ENCODE measurements at regions not wholly inside any gene's neighbourhood (a gene's known extent, or its start where the extent isn't known, plus 50 kb on each side); places are given as distances from the start of the nearest gene placed in this dataset.

- H3K79me1 ChIP-seq (ENCODE audit: low read depth, low read length) = no peaks in the 10 kb centered on the region
- no peak overlapping the region for H3K4me3 ChIP-seq (ENCODE audit: low read length in 2 of 2)
- no peak overlapping the region for H3K23ac ChIP-seq (ENCODE audit: low read depth, low read length, poor library complexity)
- H3K18ac ChIP-seq (ENCODE audit: low read length) = no peak overlapping the region
- no peak overlapping the region for H4K91ac ChIP-seq (ENCODE audit: low read depth, low read length, poor library complexity)
- no peaks in the 10 kb centered on the region for H3K36me3 ChIP-seq (replicated peaks in 1 of 2; ENCODE audit: control insufficient read depth in 2 of 2, insufficient read depth in 2 of 2, low read length in 2 of 2)
- DNase-seq (ENCODE audit: low spot score) = no peak
- no peak overlapping the region for H2BK12ac ChIP-seq (ENCODE audit: low read length)
- no peak overlapping the region for H3K9ac ChIP-seq (ENCODE audit: low read depth, low read length, poor library complexity)
- H3K27me3 ChIP-seq (ENCODE audit: control insufficient read depth in 3 of 3, insufficient read depth in 3 of 3, low read depth in 1 of 3, low read length in 3 of 3) = no peaks in the 10 kb centered on the region
- H2AFZ ChIP-seq (ENCODE audit: low read length) = no peak overlapping the region
- no peaks in the 10 kb centered on the region for H3K4me1 ChIP-seq (ENCODE audit: control insufficient read depth in 2 of 2, insufficient read depth in 1 of 2, low read depth in 1 of 2, low read length in 2 of 2)
- H2AK5ac ChIP-seq (ENCODE audit: low read depth, low read length) = no peak overlapping the region
- no peak overlapping the region for H2BK120ac ChIP-seq (ENCODE audit: low read depth, low read length)
- H3K4me2 ChIP-seq (ENCODE audit: insufficient read depth, low read length, poor library complexity, severe bottlenecking) = no peak overlapping the region
- H3K27ac ChIP-seq (replicated peaks; ENCODE audit: low read length) = no peak overlapping the region
- H3K14ac ChIP-seq (ENCODE audit: low read length) = no peak overlapping the region
- H2BK15ac ChIP-seq (ENCODE audit: low read length) = no peak overlapping the region
- no peak overlapping the region for H4K8ac ChIP-seq (ENCODE audit: low read depth, low read length)
- no peak overlapping the region for H3K4ac ChIP-seq (ENCODE audit: low read length)
- H3K9me3 ChIP-seq (replicated peaks in 1 of 2; ENCODE audit: control insufficient read depth in 2 of 2, insufficient read depth in 1 of 2, low read depth in 1 of 2, low read length in 2 of 2) = no peaks in the 10 kb centered on the region
- H2BK5ac ChIP-seq (ENCODE audit: low read length) = no peak overlapping the region
Observed at GRCh38 chr3:28980631-28981030, 300.2 kb upstream of the RBMS3 start.

- no peaks in the 10 kb centered on the region for H3K36me3 ChIP-seq (replicated peaks in 1 of 2; ENCODE audit: control insufficient read depth in 2 of 2, insufficient read depth in 2 of 2, low read length in 2 of 2)
- H3K14ac ChIP-seq (ENCODE audit: low read length) = no peak overlapping the region
- no CpG with 5 or more reads among the region's 2 CpGs for WGBS, 2 donors (ENCODE audit: extremely low coverage in 2 of 2, insufficient read length in 2 of 2, insufficient replicate concordance in 1 of 2)
Observed at GRCh38 chr3:28982906-28983305, 298.0 kb upstream of the RBMS3 start.

GRCh38 chr3:28986922-28987321 lies 293.9 kb upstream of the RBMS3 start:
- no peak overlapping the region for H2AK5ac ChIP-seq (ENCODE audit: low read depth, low read length)
- H2BK120ac ChIP-seq (ENCODE audit: low read depth, low read length) = no peak overlapping the region
- no peak overlapping the region for H3K18ac ChIP-seq (ENCODE audit: low read length)
- H3K4me2 ChIP-seq (ENCODE audit: insufficient read depth, low read length, poor library complexity, severe bottlenecking) = no peak overlapping the region
- no peak overlapping the region for H3K23ac ChIP-seq (ENCODE audit: low read depth, low read length, poor library complexity)
- H3K9ac ChIP-seq (ENCODE audit: low read depth, low read length, poor library complexity) = no peak overlapping the region
- DNase-seq (ENCODE audit: low spot score) = no peak
- H3K27ac ChIP-seq (replicated peaks; ENCODE audit: low read length) = no peak overlapping the region
- no peaks in the 10 kb centered on the region for H3K27me3 ChIP-seq (ENCODE audit: control insufficient read depth in 3 of 3, insufficient read depth in 3 of 3, low read depth in 1 of 3, low read length in 3 of 3)
- no peaks in the 10 kb centered on the region for H3K36me3 ChIP-seq (replicated peaks in 1 of 2; ENCODE audit: control insufficient read depth in 2 of 2, insufficient read depth in 2 of 2, low read length in 2 of 2)
- H4K8ac ChIP-seq (ENCODE audit: low read depth, low read length) = no peak overlapping the region
- no peak overlapping the region for H3K4ac ChIP-seq (ENCODE audit: low read length)
- no peaks in the 10 kb centered on the region for H3K79me1 ChIP-seq (ENCODE audit: low read depth, low read length)
- H3K4me3 ChIP-seq (ENCODE audit: low read length in 2 of 2) = no peak overlapping the region
- no peaks in the 10 kb centered on the region for H3K9me3 ChIP-seq (replicated peaks in 1 of 2; ENCODE audit: control insufficient read depth in 2 of 2, insufficient read depth in 1 of 2, low read depth in 1 of 2, low read length in 2 of 2)
- no peak overlapping the region for H2BK12ac ChIP-seq (ENCODE audit: low read length)
- no peak overlapping the region for H2BK15ac ChIP-seq (ENCODE audit: low read length)
- H3K4me1 ChIP-seq (ENCODE audit: control insufficient read depth in 2 of 2, insufficient read depth in 1 of 2, low read depth in 1 of 2, low read length in 2 of 2) = no peaks in the 10 kb centered on the region
- H2AFZ ChIP-seq (ENCODE audit: low read length) = no peak overlapping the region
- no peak overlapping the region for H2BK5ac ChIP-seq (ENCODE audit: low read length)
- H4K91ac ChIP-seq (ENCODE audit: low read depth, low read length, poor library complexity) = no peak overlapping the region
- H3K14ac ChIP-seq (ENCODE audit: low read length) = no peak overlapping the region

More at GRCh38 chr3:28982906-28983305, 298.0 kb upstream of the RBMS3 start:
- no peak overlapping the region for H3K4me3 ChIP-seq (ENCODE audit: low read length in 2 of 2)
- no peak overlapping the region for H2BK15ac ChIP-seq (ENCODE audit: low read length)
- H3K9ac ChIP-seq (ENCODE audit: low read depth, low read length, poor library complexity) = no peak overlapping the region
- H4K91ac ChIP-seq (ENCODE audit: low read depth, low read length, poor library complexity) = no peak overlapping the region
- no peak overlapping the region for H3K4me2 ChIP-seq (ENCODE audit: insufficient read depth, low read length, poor library complexity, severe bottlenecking)
- H3K9me3 ChIP-seq (replicated peaks in 1 of 2; ENCODE audit: control insufficient read depth in 2 of 2, insufficient read depth in 1 of 2, low read depth in 1 of 2, low read length in 2 of 2) = no peaks in the 10 kb centered on the region
- no peak overlapping the region for H3K18ac ChIP-seq (ENCODE audit: low read length)
- H3K79me1 ChIP-seq (ENCODE audit: low read depth, low read length) = no peaks in the 10 kb centered on the region
- no peak overlapping the region for H4K8ac ChIP-seq (ENCODE audit: low read depth, low read length)
- H2AK5ac ChIP-seq (ENCODE audit: low read depth, low read length) = no peak overlapping the region
- no peak overlapping the region for H2BK120ac ChIP-seq (ENCODE audit: low read depth, low read length)
- no peak overlapping the region for H2AFZ ChIP-seq (ENCODE audit: low read length)
- no peak overlapping the region for H3K27ac ChIP-seq (replicated peaks; ENCODE audit: low read length)
- no peak overlapping the region for H3K4ac ChIP-seq (ENCODE audit: low read length)
- H2BK5ac ChIP-seq (ENCODE audit: low read length) = no peak overlapping the region
- no peak overlapping the region for H2BK12ac ChIP-seq (ENCODE audit: low read length)
- H3K27me3 ChIP-seq (ENCODE audit: control insufficient read depth in 3 of 3, insufficient read depth in 3 of 3, low read depth in 1 of 3, low read length in 3 of 3) = no peaks in the 10 kb centered on the region
- no peak for DNase-seq (ENCODE audit: low spot score)
- no peak overlapping the region for H3K23ac ChIP-seq (ENCODE audit: low read depth, low read length, poor library complexity)
- H3K4me1 ChIP-seq (ENCODE audit: control insufficient read depth in 2 of 2, insufficient read depth in 1 of 2, low read depth in 1 of 2, low read length in 2 of 2) = no peaks in the 10 kb centered on the region

- Histone ChIP-seq H2BK120ac (ENCODE audit: low read depth, low read length) (no peak overlapping the region), H3K4ac (ENCODE audit: low read length) (no peak overlapping the region), H4K8ac (ENCODE audit: low read depth, low read length) (no peak overlapping the region), H3K4me3 (ENCODE audit: low read length in 2 of 2) (no peak overlapping the region), H3K18ac (ENCODE audit: low read length) (no peak overlapping the region), H3K27ac (replicated peaks; ENCODE audit: low read length) (no peak overlapping the region), H3K4me1 (ENCODE audit: control insufficient read depth in 2 of 2, insufficient read depth in 1 of 2, low read depth in 1 of 2, low read length in 2 of 2) (no peaks in the 10 kb centered on the region), H3K36me3 (replicated peaks in 1 of 2; ENCODE audit: control insufficient read depth in 2 of 2, insufficient read depth in 2 of 2, low read length in 2 of 2) (no peaks in the 10 kb centered on the region), H3K23ac (ENCODE audit: low read depth, low read length, poor library complexity) (no peak overlapping the region), H2BK15ac (ENCODE audit: low read length) (no peak overlapping the region), H3K9ac (ENCODE audit: low read depth, low read length, poor library complexity) (no peak overlapping the region), H3K79me1 (ENCODE audit: low read depth, low read length) (no peaks in the 10 kb centered on the region), H2AFZ (ENCODE audit: low read length) (peak overlapping the region; percentile 25), H2AK5ac (ENCODE audit: low read depth, low read length) (no peak overlapping the region), H3K27me3 (ENCODE audit: control insufficient read depth in 3 of 3, insufficient read depth in 3 of 3, low read depth in 1 of 3, low read length in 3 of 3) (no peaks in the 10 kb centered on the region), H3K9me3 (replicated peaks in 1 of 2; ENCODE audit: control insufficient read depth in 2 of 2, insufficient read depth in 1 of 2, low read depth in 1 of 2, low read length in 2 of 2) (no peaks in the 10 kb centered on the region), H2BK5ac (ENCODE audit: low read length) (no peak overlapping the region), H4K91ac (ENCODE audit: low read depth, low read length, poor library complexity) (no peak overlapping the region), H2BK12ac (ENCODE audit: low read length) (no peak overlapping the region), H3K4me2 (ENCODE audit: insufficient read depth, low read length, poor library complexity, severe bottlenecking) (no peak overlapping the region), H3K14ac (ENCODE audit: low read length) (no peak overlapping the region)
- DNase-seq (ENCODE audit: low spot score) = no peak
- no CpG with 5 or more reads among the region's 2 CpGs for WGBS, 2 donors (ENCODE audit: extremely low coverage in 2 of 2, insufficient read length in 2 of 2, insufficient replicate concordance in 1 of 2)
Observed at GRCh38 chr3:28989646-28990089, 291.2 kb upstream of the RBMS3 start.
